ENCODE measurements at regions not wholly inside any gene's neighbourhood (a gene's known extent, or its start where the extent isn't known, plus 50 kb on each side); places are given as distances from the start of the nearest gene placed in this dataset.

DNA sequence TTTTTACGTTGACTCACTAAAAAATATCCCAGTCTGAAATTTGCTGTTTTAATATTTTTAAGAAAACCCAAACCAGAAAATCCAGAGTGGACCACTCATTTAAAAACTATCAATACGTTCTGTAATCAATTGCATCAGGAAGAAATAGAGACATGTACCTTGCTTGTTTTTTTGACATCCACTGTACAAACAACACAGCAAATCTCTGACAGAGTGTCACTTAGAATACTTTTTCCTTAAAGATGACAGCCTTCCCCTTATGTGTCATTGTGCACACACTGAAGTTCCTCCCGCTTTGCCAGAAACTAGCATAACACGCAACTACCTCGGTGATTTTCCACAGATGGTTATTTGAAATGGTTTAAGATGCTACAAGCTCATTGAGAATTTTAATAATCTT lies 321.7 kb upstream of the PFKP start:
- in situ Hi-C loops (cut with MboI; ENCODE audit: low sequenced_read_pairs) = no loop called here

DNA sequence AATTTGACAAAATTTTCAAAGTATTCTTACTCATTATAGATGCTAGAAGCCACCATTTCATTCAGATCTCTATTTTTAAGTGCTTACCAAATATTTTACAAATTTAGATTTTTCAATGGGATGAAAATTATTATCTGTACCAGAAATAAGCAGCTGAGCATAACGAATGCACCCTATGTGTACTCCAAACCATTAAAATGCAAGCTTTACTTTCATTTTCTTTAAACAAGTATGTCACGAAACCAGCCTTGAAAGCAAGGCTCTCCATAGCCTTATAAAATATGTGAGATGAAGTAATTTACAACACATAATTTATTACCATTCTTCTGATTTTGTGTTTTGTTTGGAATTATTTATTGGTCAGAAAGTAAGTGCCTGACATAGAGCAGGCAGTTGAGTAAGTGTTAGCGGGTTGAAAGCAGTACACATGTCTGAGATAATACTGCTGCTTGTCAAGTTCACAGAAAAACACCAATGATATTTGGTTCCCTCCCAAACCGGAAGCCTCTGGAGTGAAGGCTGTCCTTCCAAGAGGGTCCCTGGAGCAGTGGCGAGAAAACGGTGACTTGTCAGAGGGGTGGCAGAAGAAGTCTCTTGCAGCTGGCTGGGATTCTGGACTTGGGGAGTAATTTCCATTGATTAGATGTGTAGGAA lies 322.7 kb upstream of the PFKP start:
- in situ Hi-C loops (cut with MboI; ENCODE audit: low sequenced_read_pairs) = no loop called here

DNA sequence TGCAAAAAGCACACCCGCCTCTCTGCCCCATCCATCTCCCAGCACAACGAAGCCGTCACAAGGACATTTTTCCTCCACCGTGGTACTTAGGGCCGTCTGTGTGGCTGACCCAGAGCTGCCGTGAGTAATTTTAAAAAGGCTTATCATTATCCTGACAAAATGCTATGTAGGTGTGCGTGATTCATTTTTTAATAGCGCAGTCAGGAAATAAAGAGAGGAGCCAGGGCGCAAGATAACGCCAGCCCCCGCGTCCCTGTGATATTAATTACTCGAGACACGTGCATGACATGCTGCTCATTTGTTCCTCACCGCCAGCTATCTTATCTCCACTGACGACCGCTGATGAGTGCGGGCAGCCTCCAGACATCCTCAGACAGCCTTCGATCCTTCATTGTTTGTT lies 332.7 kb upstream of the PFKP start:
- in situ Hi-C loops (cut with MboI; ENCODE audit: low sequenced_read_pairs) = no loop called here

DNA sequence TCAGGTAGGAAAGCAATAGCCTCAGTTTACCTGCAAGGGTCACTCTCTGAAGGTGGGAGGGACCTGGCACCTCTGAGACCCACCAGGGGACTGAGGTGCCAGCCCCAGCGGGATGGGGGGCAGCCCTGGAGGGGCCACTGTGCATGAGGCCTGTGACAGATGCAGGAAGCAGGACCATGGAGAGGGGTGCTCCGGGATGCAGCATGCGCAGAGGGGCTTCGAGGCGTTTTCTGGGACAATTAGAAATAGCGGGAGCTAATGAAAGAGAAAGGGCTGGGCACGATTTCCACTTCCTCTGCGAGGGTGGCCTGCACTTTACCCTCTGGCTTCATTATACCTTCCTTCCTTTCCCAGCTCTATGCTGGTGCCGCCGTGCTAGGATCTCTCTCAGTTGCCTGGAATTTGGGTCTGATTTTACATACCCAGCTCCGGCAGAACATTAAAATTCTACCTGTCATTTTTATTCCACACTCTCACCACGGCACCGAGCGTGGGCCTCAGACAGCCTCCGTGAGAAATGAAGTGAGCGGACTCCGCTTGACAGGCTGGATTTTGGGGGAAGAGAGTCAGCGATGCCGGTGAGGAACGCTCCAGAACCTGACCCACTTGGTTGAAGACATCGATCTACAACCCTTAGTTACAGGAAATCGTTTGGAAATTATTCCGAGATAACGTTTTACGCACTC lies 333.9 kb upstream of the PFKP start:
- in situ Hi-C loops (cut with MboI; ENCODE audit: low sequenced_read_pairs) = no loop called here

DNA sequence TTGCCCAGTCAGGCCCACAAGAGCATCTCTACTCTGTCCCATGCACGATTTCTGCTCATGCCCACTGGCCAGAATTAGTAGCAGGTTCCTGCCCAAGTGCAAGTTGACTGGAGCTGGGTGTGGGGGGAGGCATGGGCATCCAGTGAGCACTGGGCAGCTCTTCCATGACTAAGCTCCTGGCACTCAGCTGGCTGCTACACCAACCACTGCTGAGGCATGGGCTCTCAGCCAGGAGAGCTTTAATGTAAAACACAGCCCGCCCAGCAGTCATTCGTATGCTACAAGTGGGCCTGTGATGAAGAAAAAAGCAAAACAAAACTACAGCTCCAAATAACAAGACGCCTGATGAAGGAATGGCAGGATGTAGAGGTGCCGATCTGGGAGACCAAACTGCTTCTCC lies 335.4 kb upstream of the PFKP start:
- in situ Hi-C loops (cut with MboI; ENCODE audit: low sequenced_read_pairs) = no loop called here

DNA sequence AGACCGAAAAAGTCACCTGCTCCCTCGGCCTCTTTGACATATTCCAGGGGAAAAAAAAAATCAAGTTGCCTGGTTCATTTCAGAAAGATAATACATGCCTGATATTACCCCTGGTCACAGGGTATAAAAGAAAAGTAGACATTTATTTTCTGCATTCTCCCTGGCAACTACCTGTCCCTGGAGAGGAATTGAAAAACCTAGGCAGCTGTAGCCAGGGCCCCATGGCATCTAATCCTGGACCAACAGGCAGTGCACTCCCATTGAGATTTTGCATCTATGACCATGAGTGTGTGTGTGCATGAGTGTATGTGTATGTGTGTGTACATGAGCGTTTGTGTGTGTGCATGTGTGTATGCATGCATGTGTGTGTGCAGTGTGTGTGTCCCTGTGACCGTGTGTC lies 338.2 kb upstream of the PFKP start:
- in situ Hi-C loops (cut with MboI; ENCODE audit: low sequenced_read_pairs) = no loop called here

DNA sequence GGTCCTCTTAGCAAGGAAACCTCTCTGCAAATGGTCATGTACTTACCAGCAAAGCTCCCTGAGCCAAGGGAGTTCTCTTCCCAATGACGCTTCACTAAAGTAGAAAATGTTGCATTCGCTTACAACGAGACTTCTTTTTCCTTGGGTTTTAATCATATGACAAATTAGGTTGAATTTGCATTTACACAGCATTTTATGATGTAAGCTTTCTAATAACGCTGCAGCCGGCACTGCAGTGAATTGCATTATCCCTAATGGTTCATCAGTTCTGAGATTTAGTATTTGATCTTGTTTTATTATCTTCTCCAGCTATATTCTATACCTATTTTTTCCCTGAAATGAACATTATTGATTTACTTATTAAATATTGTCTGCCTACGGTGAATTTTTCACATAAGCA lies 339.3 kb upstream of the PFKP start:
- in situ Hi-C loops (cut with MboI; ENCODE audit: low sequenced_read_pairs) = no loop called here

DNA sequence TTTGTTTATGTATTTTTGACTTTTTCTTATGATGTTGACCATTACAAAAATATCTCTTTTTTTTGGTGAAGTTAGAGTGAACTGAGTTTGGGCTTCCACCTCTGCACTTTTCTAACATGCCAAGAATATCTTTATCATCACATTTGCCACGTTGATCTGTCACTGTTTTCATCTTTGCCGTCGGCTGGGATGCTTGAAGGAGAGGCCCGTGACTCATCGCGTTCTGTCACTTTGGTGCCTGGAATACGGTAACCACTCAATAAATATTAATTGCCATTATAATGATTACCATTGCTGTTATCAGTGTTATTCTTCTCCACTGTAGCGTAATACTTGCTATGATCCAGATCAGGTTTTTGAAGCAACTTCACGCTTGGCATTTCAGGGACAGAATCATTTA lies 350.8 kb upstream of the PFKP start:
- in situ Hi-C loops (cut with MboI; ENCODE audit: low sequenced_read_pairs) = no loop called here

DNA sequence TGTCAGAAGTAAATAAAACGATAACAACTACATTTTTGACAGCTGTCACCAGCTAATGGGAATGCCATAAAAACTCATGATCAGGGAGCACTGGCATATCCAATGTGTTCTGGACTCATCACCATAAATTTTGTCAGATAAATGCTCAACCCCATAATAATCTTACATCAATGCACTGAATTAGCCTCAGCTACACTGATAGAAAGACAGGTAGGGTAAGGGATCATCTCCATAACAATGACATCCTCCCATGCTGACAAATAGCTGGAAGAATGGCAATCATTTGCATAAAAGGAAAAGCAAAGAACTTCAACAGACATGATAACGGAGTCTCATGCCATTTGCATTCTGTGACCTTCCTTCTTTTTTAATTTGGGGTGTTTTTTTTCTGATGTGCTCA lies 352.8 kb upstream of the PFKP start:
- in situ Hi-C loops (cut with MboI; ENCODE audit: low sequenced_read_pairs) = no loop called here

DNA sequence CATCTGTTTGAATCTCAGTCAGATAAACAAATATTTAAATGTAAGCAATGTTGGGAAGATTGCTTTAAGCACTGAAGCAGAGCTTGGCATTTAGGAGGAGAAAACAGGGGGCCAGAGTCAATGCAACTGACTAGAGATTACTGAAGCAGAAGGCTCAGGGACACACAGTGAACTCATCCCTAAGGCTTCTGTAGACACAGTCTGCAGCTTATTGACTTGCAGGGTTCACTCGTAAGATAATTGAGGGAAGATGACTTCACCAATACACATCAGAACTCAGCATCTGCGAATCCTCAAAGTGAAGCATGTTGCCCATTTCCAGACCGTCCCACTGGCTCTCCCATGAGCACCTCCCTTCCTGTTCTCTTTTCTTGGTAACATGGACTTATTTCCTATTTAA lies 363.4 kb upstream of the PFKP start:
- in situ Hi-C loops (cut with MboI; ENCODE audit: low sequenced_read_pairs) = no loop called here

DNA sequence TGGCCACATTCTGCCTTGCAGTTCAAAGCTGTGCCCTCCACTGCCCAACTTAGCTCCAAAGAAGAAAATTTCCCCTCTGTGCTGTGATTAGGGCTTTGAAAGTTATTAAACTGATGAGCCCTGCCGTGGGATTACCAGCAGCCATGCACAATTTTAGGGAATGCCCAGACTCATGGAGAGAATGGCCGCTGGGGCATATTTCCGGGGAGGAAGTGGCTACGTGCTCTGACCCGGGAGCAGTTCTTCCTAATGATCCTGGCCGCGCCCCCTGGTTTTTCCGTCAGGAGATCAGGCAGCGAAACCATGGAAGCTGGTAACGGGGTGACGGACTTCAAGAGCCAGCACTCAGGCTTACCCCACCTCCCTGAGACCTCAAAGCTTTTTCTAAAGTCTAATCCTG lies 365.5 kb upstream of the PFKP start:
- in situ Hi-C loops (cut with MboI; ENCODE audit: low sequenced_read_pairs) = no loop called here

DNA sequence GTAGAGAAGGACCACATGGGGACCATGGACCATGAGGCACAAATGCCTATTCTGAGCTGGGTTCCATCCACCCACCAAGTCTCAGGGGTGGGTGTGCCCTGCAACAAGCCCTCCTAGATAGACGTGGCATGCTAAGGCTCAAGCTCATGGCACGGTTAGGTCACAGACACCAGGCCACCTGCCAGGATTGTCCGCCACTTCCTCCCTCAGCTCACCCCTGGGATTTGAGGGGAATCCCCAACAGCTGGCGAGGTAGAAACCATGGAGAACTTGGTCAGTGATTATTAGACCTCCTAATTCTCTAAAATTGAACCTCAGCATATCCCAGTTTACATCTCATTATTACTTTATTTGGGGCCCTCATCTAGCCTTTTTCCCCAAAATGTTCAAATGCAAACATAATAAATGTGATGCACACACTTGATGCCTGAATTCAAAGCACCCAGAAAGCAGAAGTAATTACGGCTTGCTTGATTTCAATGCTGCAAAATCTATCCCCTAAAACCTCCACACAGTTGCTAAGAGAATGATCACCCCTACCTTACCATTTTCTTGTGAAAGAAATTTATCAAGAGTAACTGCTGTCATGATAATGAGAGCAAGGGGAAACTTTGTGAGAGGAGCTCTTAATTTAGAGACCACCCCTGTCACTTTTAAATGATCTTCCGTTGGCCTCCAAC lies 366.6 kb upstream of the PFKP start:
- in situ Hi-C loops (cut with MboI; ENCODE audit: low sequenced_read_pairs) = no loop called here

DNA sequence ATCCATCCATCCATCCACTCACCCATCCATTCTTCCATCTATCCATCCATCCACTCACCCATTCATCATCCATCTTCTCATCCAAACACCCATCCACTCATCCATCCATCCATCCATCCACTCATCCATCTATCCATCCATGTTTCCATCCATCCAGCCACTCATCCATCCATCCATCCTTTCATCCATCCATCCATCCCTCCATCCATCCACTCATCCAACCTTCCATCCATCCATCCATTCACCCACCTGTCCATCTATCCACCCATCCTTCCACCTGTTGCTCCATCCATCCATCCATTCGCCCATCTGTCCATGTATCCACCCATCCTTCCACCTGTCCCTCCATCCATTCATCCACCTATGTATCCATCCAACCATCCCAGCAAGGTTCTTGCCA lies 378.4 kb upstream of the PFKP start:
- in situ Hi-C loops (cut with MboI; ENCODE audit: low sequenced_read_pairs) = no loop called here

DNA sequence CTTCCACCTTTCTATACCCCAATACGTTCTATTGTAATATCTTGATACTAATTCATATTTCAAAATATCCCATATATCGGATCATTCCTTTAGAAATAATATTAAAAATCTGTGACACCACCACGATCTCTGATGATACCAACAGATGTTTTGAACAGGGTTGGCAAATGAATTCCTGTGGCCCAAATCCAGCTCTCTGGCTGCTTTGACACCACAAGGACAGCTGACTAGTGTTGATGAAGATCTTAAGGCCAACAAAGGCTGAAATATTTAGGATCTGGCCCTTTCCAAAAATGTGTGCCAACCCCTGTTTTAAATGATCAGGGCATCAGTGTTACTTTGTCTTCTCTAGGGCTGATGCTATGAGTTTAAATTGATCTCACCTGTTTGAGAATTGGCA lies 380.7 kb upstream of the PFKP start:
- in situ Hi-C loops (cut with MboI; ENCODE audit: low sequenced_read_pairs) = no loop called here

DNA sequence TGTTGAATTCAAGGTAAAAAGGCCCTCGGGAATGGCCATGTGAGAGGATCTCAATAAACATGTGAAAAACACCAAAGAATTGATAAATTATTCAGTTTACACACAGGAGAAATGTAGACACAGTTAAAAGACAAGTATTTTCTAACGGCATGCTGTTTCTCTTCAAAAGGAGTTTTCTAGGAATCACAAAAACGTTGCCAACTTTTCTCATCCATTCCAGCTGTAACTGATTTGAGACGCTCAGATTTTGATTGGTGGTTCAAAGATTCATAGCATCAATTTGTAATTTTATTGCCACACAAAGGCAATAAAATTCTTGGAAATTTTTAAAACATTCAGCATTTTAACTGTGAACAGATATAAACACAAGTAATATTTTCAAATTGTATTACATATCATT lies 384.9 kb upstream of the PFKP start:
- in situ Hi-C loops (cut with MboI; ENCODE audit: low sequenced_read_pairs) = no loop called here

DNA sequence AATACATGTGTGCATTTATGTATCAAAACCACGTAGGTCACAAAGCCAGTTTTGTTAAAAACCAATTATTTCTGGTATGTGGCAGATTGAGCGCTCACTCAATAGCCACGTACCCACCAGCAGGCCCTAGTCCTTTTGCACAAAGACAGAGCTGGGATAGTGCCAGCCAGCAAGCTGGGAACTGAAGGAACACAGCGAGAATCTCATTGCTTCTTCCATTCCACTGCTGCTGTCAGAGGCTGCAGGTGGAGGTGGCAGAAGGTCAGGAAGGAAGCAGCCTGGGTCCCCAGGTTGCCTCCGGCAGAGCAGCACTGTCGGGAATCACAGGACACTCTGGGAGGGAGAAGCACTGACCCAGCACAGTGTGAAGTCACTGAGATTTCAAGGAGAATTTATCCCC lies 385.5 kb upstream of the PFKP start:
- in situ Hi-C loops (cut with MboI; ENCODE audit: low sequenced_read_pairs) = no loop called here

DNA sequence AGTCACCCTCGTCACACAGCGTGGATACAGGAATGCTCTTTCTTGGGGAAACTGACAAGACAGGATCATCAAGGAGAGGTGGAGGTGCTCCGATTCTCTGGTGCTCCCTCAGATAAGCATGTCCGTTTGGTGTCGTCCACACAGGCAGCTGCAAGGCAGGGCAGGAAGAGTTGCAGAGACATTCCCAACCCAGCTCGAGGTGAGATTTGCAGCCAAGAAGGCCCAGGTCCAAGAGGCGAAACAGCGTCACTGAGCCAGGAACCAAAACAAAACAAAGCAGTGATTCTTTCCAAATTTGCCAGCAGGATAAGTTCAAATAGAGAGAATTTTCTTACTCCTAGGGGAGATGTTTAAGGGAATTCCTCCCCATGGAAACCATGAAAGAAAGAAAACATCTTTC lies 386.5 kb upstream of the PFKP start:
- in situ Hi-C loops (cut with MboI; ENCODE audit: low sequenced_read_pairs) = no loop called here

DNA sequence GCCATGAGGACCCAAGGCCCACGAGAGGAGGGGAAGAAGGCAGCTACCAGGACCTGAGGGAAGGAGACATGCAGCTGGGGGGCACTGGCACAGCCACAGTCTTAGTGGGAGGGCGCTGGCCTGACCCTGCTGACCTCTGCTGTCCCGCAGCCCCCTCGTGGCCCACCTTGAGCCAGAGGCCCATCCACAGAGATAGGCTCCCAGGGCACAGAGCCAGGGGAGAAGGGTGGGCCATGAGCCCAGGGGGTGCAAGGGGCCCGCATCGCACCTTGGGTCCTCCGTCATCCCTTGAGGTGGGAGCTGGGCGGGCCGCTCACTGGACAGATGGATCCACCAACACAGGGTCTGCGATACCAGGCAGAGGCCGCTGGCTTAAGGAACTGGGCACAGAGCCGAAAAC lies 387.7 kb upstream of the PFKP start:
- in situ Hi-C loops (cut with MboI; ENCODE audit: low sequenced_read_pairs) = no loop called here

DNA sequence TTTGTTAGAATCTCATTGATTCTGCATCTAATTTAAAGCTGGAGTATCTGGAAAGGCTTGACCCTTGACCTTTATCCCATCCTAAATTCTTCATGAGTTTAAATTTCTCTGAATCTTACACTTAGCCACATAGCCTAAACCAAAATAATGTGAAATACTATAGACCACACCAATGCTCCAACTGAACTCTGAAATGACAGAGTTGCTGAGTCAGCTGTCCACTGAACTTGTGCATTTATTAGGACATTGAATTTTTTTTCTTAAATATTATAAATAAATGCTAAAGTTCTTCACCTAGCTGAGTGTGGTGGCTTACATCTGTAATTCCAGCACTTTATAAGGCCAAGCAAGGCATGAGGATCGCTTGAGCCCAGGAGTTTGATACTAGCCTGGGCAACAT lies 390.9 kb upstream of the PFKP start:
- in situ Hi-C loops (cut with MboI; ENCODE audit: low sequenced_read_pairs) = no loop called here

DNA sequence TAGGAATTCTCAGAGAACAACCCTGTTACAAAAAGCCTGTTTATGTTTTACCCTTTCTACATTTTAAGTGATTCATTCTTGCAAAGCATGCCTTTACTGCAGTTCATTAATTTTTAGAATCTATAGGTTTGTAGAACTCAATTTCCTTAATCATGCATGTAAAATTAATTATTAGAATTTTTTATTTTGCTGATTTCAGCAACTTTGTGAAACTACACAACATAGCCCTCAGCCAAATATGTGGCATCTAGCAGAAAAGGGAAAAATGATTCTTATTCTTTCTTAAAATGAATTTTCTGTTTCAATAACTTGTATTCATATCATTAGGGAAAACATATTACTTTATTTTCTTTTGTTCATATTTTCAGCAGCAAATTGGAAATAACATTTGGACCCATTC lies 392.9 kb upstream of the PFKP start:
- in situ Hi-C loops (cut with MboI; ENCODE audit: low sequenced_read_pairs) = no loop called here

DNA sequence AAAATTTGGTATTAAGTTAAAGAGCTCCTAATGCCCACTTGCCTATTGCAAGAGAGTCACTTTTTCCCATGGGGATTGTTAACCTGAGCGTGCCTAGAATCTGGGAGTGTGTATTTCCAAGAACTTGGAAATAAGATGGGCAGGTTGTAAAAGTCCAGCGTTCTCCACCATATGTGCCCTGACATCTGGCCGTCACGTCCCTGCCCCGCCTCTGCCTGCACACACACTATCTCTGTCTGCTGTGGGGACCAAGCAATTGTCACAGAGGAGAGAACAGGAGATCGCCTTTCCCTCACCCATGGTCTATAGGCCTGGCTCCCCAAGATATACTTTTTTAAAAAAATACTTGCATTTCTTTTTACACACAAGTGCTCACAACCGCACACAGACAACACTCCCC lies 396.5 kb upstream of the PFKP start:
- in situ Hi-C loops (cut with MboI; ENCODE audit: low sequenced_read_pairs) = no loop called here

DNA sequence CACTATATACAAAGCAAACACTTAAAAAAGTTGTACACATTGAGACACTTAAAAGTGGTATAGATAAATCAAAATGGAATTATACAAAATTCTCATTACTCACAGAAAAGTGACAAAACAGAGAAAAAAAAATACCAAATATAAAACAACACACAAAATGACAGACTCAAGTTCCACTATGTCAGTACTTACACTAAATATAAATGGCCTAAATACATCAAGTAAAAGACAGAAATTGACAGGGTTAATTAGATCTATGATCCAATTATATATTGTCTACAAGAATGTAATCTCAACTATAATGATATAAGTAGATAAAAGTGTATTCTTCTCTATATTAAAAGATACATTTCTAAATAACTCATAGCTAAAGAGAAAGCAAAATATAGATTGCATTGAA lies 401.6 kb upstream of the PFKP start:
- in situ Hi-C loops (cut with MboI; ENCODE audit: low sequenced_read_pairs) = no loop called here

DNA sequence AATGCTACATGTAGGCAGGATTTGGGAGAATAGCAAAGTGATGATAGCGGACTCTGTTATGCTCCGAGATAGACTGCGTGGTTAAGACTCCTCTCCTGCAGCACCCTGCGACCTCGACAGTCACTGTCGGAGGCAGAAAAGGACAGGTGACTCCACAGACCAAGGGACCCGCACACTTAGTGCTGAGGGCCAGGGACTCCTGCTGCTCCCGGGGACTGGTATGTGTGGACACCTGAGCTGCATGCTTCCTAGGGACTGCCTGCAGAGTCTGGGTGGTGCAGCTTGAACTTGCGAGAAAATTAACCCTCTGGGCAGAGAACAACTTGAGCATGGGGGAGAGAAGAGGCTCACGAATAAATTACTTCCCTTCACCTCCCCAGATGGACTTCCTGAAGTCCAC lies 407.1 kb upstream of the PFKP start:
- in situ Hi-C loops (cut with MboI; ENCODE audit: low sequenced_read_pairs) = no loop called here

Measured in HL-60/S4 (cell line).